Large intestine (tissue), 3 donors: ENCODE measurements at regions not wholly inside any gene's neighbourhood (a gene's known extent, or its start where the extent isn't known, plus 50 kb on each side); places are given as distances from the start of the nearest gene placed in this dataset.

Experiments used
- DNase-seq, 2 donors: peaks; one replicate each; pipeline versions ENCODE4 v3.0.0 to v3.0.0-alpha.2; 2013
- H3K27ac ChIP-seq: one replicate; pipeline ENCODE4 v1.5.1; 2013; ENCODE audit warnings: low read length
- H3K27me3 ChIP-seq: 2 replicates; pipeline ENCODE4 v1.6.1; 2013; ENCODE audit warnings: low read length; ENCODE audit not compliant: control insufficient read depth, insufficient read depth
- H3K36me3 ChIP-seq: 2 replicates; pipeline ENCODE4 v1.6.1; 2013; ENCODE audit warnings: low read length; ENCODE audit not compliant: control insufficient read depth, insufficient read depth
- H3K4me1 ChIP-seq: one replicate; pipeline ENCODE4 v1.6.1; 2013; ENCODE audit warnings: low read length; ENCODE audit not compliant: control insufficient read depth, insufficient read depth
- H3K4me3 ChIP-seq: one replicate; pipeline ENCODE4 v1.5.1; 2013; ENCODE audit warnings: low read length
- H3K9me3 ChIP-seq: one replicate; pipeline ENCODE4 v1.6.1; 2013; ENCODE audit warnings: mild to moderate bottlenecking, low read depth, low read length, moderate library complexity; ENCODE audit not compliant: control insufficient read depth
- WGBS: methylation state at CpG from one replicate; pipeline ENCODE4 v1.1.5; 2013; ENCODE audit warnings: low lambda C conversion rate; ENCODE audit not compliant: insufficient coverage; 5-methylcytosine and 5-hydroxymethylcytosine counted together

- Histone ChIP-seq H3K27ac (no peak overlapping the region), H3K4me1 (no peaks in the 10 kb centered on the region), H3K9me3 (peaks cover 13% of the 10 kb centered on the region), H3K27me3 (no peaks in the 10 kb centered on the region), H3K36me3 (no peaks in the 10 kb centered on the region), H3K4me3 (no peak overlapping the region)
- WGBS: no CpG with 5 or more reads among the region's 1 CpG
- DNase-seq: no peak
Observed at GRCh38 chr5:158033724-158034123, 174.8 kb upstream of the CLINT1 start.

- 100% methylated on average over 1 of the region's 5 CpGs for WGBS
- H3K9me3 ChIP-seq: peaks cover 13% of the 10 kb centered on the region
- H3K27me3 ChIP-seq: no peaks in the 10 kb centered on the region
- no peak overlapping the region for H3K27ac ChIP-seq
- no peaks in the 10 kb centered on the region for H3K36me3 ChIP-seq
- peaks cover 2% of the 10 kb centered on the region for H3K4me1 ChIP-seq
- no peak overlapping the region for H3K4me3 ChIP-seq
- no peak for DNase-seq
Observed at GRCh38 chr5:158033076-158033475, 174.1 kb upstream of the CLINT1 start.

- Histone ChIP-seq H3K36me3 (no peaks in the 10 kb centered on the region), H3K4me1 (peaks cover 7% of the 10 kb centered on the region), H3K4me3 (no peak overlapping the region), H3K9me3 (peaks cover 5% of the 10 kb centered on the region), H3K27me3 (no peaks in the 10 kb centered on the region), H3K27ac (no peak overlapping the region)
- DNase-seq: no peak
- no CpG with 5 or more reads among the region's 1 CpG for WGBS
Observed at GRCh38 chr5:158032246-158032645, 173.3 kb upstream of the CLINT1 start.

DNA sequence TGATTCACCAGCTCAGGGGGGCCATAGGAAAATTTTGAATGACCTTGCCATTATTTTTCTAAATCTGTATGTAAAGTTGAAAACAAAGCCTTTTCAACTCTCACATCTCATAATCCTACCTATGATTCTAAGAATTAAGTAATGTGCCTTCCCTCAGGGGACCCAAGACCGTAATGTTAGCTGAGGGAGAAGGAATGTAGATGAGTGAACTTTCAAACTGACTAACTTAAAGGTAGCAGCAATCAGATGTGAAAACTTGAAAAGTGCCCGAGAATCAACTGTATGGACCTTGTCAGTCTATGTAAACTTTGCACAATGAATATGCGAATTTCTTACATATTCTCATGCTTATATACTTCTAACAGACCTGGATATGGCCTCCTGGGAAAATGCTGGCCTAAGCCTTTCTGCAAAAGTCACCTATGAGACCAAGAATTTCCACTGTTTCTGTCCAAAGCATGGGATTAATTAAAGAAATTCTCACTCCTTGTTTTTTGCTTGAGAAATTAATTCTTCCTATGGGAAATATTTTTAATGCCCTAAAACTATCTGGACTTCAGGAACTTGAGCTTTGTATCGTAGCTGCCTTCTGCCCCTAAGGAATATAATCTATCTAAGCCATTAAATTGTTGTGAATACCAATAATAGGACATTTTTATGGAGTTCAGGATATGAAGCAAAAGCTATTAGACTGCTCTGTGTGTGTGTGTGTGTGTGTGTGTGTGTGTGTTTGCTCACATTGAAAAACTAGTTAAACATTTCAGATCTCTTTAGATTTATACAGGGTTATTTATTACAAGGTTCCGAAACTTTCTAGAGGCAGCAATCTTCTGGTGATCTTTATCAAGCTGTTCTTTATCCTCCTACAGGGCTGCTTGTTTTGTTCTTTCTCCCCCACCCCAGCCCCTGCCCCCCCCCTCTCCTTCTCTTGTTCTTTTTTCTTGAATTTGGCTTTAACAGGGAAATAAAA, 169.1 kb upstream of the CLINT1 start:
- peak; percentile 37 to 75 for DNase-seq
- Histone ChIP-seq H3K4me1 (peaks cover 30% of the 10 kb centered on the region), H3K27me3 (no peaks in the 10 kb centered on the region), H3K4me3 (no peak overlapping the region), H3K27ac (peak overlapping the region; percentile 47), H3K9me3 (no peaks in the 10 kb centered on the region), H3K36me3 (no peaks in the 10 kb centered on the region)
- WGBS: 0% methylated on average over 1 of the region's 5 CpGs

GRCh38 chr5:158026304-158027031, 167.5 kb upstream of the CLINT1 start:
- H3K36me3 ChIP-seq: no peaks in the 10 kb centered on the region
- peaks cover 30% of the 10 kb centered on the region for H3K4me1 ChIP-seq
- WGBS: no CpG with 5 or more reads among the region's 7 CpGs
- H3K27me3 ChIP-seq: no peaks in the 10 kb centered on the region
- no peaks in the 10 kb centered on the region for H3K9me3 ChIP-seq
- H3K4me3 ChIP-seq: no peak overlapping the region
- DNase-seq: peak in 1 of 2 donors; percentile 38
- peak overlapping the region; percentile 47 for H3K27ac ChIP-seq

GRCh38 chr5:158023266-158023665, 164.3 kb upstream of the CLINT1 start:
- peaks cover 36% of the 10 kb centered on the region for H3K4me1 ChIP-seq
- no peaks in the 10 kb centered on the region for H3K36me3 ChIP-seq
- no peaks in the 10 kb centered on the region for H3K9me3 ChIP-seq
- H3K4me3 ChIP-seq: no peak overlapping the region
- DNase-seq: no peak
- WGBS: 100% methylated on average over 1 of the region's 7 CpGs
- no peaks in the 10 kb centered on the region for H3K27me3 ChIP-seq
- no peak overlapping the region for H3K27ac ChIP-seq

DNA sequence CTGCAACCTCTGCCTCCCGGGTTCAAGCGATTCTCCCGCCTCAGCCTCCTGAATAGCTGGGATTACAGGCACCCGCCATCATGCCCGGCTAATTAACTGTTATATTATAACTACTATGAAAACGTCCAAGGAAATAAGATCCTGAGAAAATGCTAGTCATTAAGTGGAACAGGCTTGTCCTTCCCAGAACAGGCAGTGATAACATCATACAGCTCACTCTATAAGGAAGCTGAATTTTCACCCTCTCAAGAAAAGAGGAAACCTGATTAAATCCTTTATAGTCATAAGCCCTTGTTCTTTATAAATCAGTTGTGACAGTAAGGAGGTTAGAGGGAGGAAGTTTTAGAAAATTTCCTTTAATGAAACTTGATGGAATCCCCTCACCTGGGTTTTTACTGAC, 163.9 kb upstream of the CLINT1 start:
- Histone ChIP-seq H3K36me3 (no peaks in the 10 kb centered on the region), H3K4me1 (peaks cover 34% of the 10 kb centered on the region), H3K27me3 (no peaks in the 10 kb centered on the region), H3K4me3 (no peak overlapping the region), H3K27ac (no peak overlapping the region), H3K9me3 (no peaks in the 10 kb centered on the region)
- WGBS: 0% methylated on average over 1 of the region's 6 CpGs
- DNase-seq: no peak

GRCh38 chr5:158022393-158022792, 163.4 kb upstream of the CLINT1 start:
- no peak for DNase-seq
- H3K4me3 ChIP-seq: no peak overlapping the region
- no peaks in the 10 kb centered on the region for H3K9me3 ChIP-seq
- H3K27ac ChIP-seq: no peak overlapping the region
- peaks cover 30% of the 10 kb centered on the region for H3K4me1 ChIP-seq
- WGBS: 40% methylated on average over 1 of the region's 3 CpGs
- H3K36me3 ChIP-seq: no peaks in the 10 kb centered on the region
- no peaks in the 10 kb centered on the region for H3K27me3 ChIP-seq

- DNase-seq: peak; percentile 66 to 85
- Histone ChIP-seq H3K4me1 (peaks cover 14% of the 10 kb centered on the region), H3K36me3 (no peaks in the 10 kb centered on the region), H3K4me3 (no peak overlapping the region), H3K27ac (peak overlapping the region; percentile 67), H3K9me3 (peaks cover 2% of the 10 kb centered on the region), H3K27me3 (no peaks in the 10 kb centered on the region)
- WGBS: no CpG with 5 or more reads among the region's 5 CpGs
Observed at GRCh38 chr5:158020555-158021418, 161.8 kb upstream of the CLINT1 start.

- H3K36me3 ChIP-seq: no peaks in the 10 kb centered on the region
- 20% methylated on average over 1 of the region's 2 CpGs for WGBS
- no peak overlapping the region for H3K27ac ChIP-seq
- H3K4me1 ChIP-seq: peaks cover 6% of the 10 kb centered on the region
- DNase-seq: no peak
- peaks cover 2% of the 10 kb centered on the region for H3K9me3 ChIP-seq
- H3K4me3 ChIP-seq: no peak overlapping the region
- H3K27me3 ChIP-seq: no peaks in the 10 kb centered on the region
Observed at GRCh38 chr5:158017469-158017868, 158.5 kb upstream of the CLINT1 start.
